OCI-LY3 (cell line): ENCODE measurements at regions not wholly inside any gene's neighbourhood (a gene's known extent, or its start where the extent isn't known, plus 50 kb on each side); places are given as distances from the start of the nearest gene placed in this dataset.

ENCODE experiments used
- H2AFZ ChIP-seq: fragments of 200-600, 300-600 bp; shearing (Covaris generic); 2 replicates; pipeline ENCODE4 v1.6.0; 2014; ENCODE audit warnings: antibody characterized with exemption, low read depth, low read length
- H3K27ac ChIP-seq: fragments of 200-600, 300-600 bp; sonication (generic); 2 replicates; pipeline ENCODE4 v1.5.1; 2014; ENCODE audit warnings: mild to moderate bottlenecking, low read length, moderate library complexity, mixed read lengths
- H3K27me3 ChIP-seq: fragments of 200-600, 300-600 bp; sonication (generic); 2 replicates; pipeline ENCODE4 v1.6.1; 2014; ENCODE audit warnings: low read depth, low read length, mixed read lengths
- H3K36me3 ChIP-seq: fragments of 200-600, 300-600 bp; sonication (generic); replicated peaks from 2 replicates; pipeline ENCODE3; 2014; ENCODE audit warnings: low read depth, low read length, mixed read lengths
- H3K4me1 ChIP-seq: fragments of 300-600, 200-600 bp; sonication (generic); 2 replicates; pipeline ENCODE4 v1.6.1; 2014; ENCODE audit warnings: low read length, mixed read lengths
- H3K4me2 ChIP-seq: fragments of 200-600, 300-600 bp; sonication (generic); 2 replicates; pipeline ENCODE4 v1.6.1; 2014; ENCODE audit warnings: low read length, mixed read lengths
- H3K4me3 ChIP-seq: fragments of 300-600, 200-600 bp; sonication (generic); 2 replicates; pipeline ENCODE4 v1.5.1; 2014; ENCODE audit warnings: antibody characterized with exemption, mild to moderate bottlenecking, low read length, moderate library complexity
- H3K79me2 ChIP-seq: fragments of 300-600, 200-600 bp; shearing (Covaris generic); 2 replicates; pipeline ENCODE4 v1.6.1; 2014; ENCODE audit warnings: mild to moderate bottlenecking, low read length, mixed read lengths
- H3K9ac ChIP-seq: fragments of 300-600, 200-600 bp; shearing (Covaris generic); 2 replicates; pipeline ENCODE4 v1.6.0; 2014; ENCODE audit warnings: mild to moderate bottlenecking, low read length, moderate library complexity
- H3K9me3 ChIP-seq: fragments of 200-600, 300-600 bp; shearing (Covaris generic); 2 replicates; pipeline ENCODE4 v1.6.1; 2014; ENCODE audit warnings: low read length, mixed read lengths; ENCODE audit not compliant: insufficient read depth
- H4K20me1 ChIP-seq: fragments of 200-600, 300-600 bp; sonication (generic); 2 replicates; pipeline ENCODE4 v1.6.1; 2016; ENCODE audit warnings: low read length, mixed read lengths; ENCODE audit not compliant: insufficient read depth
- EZH2phosphoT487 ChIP-seq: fragments of 200-600 bp; shearing (Covaris generic); IDR thresholded peaks from 2 replicates; pipeline ENCODE4 v1.6.1; 2018; ENCODE audit warnings: antibody characterized with exemption, mixed run types, low read depth
- TF ChIP-seq, protein P1 (sequence below): fragments of 200-600, 300-600 bp; sonication (generic); IDR thresholded peaks from 2 replicates; pipeline ENCODE4 v1.5.1; 2014; ENCODE audit warnings: antibody characterized with exemption, low read length, low read depth

DNA sequence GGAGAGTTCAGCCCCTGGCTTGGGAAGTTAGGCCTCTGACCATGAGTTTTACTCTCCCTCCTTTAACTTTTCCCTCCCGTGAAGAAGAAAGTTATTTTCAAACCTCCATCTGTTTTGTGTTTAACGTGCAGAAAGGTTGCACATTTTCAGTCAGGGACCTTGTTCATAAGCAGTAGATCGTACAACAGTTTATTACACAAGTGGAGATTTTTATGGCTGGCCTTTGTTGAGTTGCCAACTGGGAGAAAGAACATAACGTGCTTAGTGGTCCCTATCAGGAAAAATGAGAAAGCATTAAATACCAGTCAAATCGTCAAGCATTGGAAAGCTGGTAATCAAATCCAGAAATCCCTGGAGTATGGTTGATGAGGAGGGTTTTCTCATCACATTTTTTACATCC lies 117.9 kb upstream of the MYOCD start:
- H3K79me2 ChIP-seq: no peaks in the 10 kb centered on the region
- no peak overlapping the region for H3K9ac ChIP-seq
- H4K20me1 ChIP-seq: no peaks in the 10 kb centered on the region
- no peaks in the 10 kb centered on the region for H3K9me3 ChIP-seq
- H3K36me3 ChIP-seq: no peaks in the 10 kb centered on the region
- H3K4me2 ChIP-seq: no peak overlapping the region
- H3K27me3 ChIP-seq: no peaks in the 10 kb centered on the region
- H3K4me3 ChIP-seq: no peak overlapping the region
- TF ChIP-seq EZH2phosphoT487: no peak
- TF ChIP-seq, protein P1, sequence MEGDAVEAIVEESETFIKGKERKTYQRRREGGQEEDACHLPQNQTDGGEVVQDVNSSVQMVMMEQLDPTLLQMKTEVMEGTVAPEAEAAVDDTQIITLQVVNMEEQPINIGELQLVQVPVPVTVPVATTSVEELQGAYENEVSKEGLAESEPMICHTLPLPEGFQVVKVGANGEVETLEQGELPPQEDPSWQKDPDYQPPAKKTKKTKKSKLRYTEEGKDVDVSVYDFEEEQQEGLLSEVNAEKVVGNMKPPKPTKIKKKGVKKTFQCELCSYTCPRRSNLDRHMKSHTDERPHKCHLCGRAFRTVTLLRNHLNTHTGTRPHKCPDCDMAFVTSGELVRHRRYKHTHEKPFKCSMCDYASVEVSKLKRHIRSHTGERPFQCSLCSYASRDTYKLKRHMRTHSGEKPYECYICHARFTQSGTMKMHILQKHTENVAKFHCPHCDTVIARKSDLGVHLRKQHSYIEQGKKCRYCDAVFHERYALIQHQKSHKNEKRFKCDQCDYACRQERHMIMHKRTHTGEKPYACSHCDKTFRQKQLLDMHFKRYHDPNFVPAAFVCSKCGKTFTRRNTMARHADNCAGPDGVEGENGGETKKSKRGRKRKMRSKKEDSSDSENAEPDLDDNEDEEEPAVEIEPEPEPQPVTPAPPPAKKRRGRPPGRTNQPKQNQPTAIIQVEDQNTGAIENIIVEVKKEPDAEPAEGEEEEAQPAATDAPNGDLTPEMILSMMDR: no peak
- H3K4me1 ChIP-seq: peaks cover 24% of the 10 kb centered on the region
- no peak overlapping the region for H2AFZ ChIP-seq
- H3K27ac ChIP-seq: no peak overlapping the region

DNA sequence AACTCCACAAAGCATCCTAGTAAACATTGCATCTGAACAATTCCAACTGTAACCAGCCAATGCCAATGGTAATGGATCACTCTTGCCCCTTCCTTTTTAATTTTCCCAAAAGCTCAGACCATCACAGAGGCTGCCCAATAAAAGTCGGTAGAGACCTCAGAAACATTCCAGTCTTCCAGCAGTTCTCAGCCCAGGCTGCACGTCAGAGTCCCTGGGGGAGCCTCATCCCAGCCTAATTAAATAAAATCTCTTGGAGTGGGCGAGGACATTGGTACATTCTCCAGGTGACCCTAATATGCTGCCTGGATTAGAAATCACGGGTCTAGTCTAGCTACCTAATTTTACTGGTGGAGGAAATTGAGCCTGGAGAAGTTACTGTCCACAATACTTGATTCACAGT lies 117.1 kb upstream of the MYOCD start:
- Histone ChIP-seq H3K4me3 (no peak overlapping the region), H3K9ac (no peak overlapping the region), H3K79me2 (no peaks in the 10 kb centered on the region), H3K27me3 (no peaks in the 10 kb centered on the region), H3K27ac (no peak overlapping the region), H2AFZ (no peak overlapping the region), H3K9me3 (no peaks in the 10 kb centered on the region), H3K36me3 (no peaks in the 10 kb centered on the region), H3K4me1 (peaks cover 24% of the 10 kb centered on the region), H4K20me1 (no peaks in the 10 kb centered on the region), H3K4me2 (no peak overlapping the region)
- no peak for TF ChIP-seq EZH2phosphoT487
- TF ChIP-seq, protein P1: no peak

DNA sequence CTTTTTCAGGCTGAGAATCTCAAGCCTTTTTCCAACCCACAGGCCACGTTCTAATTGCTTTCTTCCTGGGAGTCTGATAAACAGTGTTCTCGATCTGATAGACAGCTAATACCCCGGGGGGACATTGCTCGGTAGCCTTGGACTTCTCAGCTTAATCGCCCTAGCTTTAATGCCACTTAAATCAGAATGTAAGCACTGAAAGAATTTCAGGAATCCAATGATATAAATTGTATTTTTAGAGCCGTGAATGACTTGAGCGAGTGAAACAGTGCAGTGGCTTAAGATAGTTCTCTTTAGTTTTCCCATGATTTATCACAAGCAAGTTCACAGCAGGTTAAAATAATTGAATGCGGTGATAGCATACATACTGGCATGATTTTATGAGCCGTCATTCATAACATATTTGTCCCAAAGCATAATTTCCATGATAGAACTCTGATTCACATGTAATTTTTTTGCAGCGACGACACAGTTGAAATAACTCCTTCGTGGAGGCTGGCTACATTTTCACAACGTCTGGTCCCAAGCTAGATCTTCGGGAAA lies 116.1 kb upstream of the MYOCD start:
- no peak overlapping the region for H3K9ac ChIP-seq
- TF ChIP-seq, protein P1: no peak
- no peak for TF ChIP-seq EZH2phosphoT487

DNA sequence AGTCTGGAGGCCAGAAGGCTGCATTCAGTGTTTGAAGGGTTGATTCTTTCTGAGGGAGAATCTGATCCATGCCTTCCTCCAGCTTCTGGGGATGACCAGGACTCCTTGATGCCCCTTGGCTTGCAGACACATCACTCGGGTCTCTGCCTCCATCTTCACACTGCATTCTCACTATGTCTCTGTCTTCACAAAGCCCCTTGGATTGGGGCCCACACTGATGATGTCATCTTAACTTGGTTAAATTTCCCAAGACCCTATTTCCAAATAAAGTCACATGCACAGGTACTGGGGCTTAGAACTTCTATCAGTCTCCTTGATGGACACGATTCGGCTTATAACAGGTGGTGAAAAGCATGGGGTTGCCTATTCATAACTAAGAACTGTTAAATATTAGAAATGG lies 112.1 kb upstream of the MYOCD start:
- Histone ChIP-seq H3K36me3 (no peaks in the 10 kb centered on the region), H3K27ac (no peak overlapping the region), H2AFZ (no peak overlapping the region), H3K4me1 (no peaks in the 10 kb centered on the region), H3K9ac (no peak overlapping the region), H3K79me2 (no peaks in the 10 kb centered on the region), H3K9me3 (no peaks in the 10 kb centered on the region), H4K20me1 (no peaks in the 10 kb centered on the region), H3K27me3 (no peaks in the 10 kb centered on the region), H3K4me3 (no peak overlapping the region), H3K4me2 (no peak overlapping the region)
- TF ChIP-seq, protein P1: no peak
- TF ChIP-seq EZH2phosphoT487: no peak

More for the DNA sequence above, 116.1 kb upstream of the MYOCD start:
- H3K27me3 ChIP-seq: no peaks in the 10 kb centered on the region
- H3K4me3 ChIP-seq: no peak overlapping the region
- H3K4me2 ChIP-seq: no peak overlapping the region
- no peaks in the 10 kb centered on the region for H3K79me2 ChIP-seq
- H4K20me1 ChIP-seq: no peaks in the 10 kb centered on the region
- H3K27ac ChIP-seq: no peak overlapping the region
- H3K36me3 ChIP-seq: no peaks in the 10 kb centered on the region
- H2AFZ ChIP-seq: no peak overlapping the region
- no peaks in the 10 kb centered on the region for H3K9me3 ChIP-seq
- peaks cover 24% of the 10 kb centered on the region for H3K4me1 ChIP-seq
